Body of pancreas (tissue), 4 donors: ENCODE measurements at regions not wholly inside any gene's neighbourhood (a gene's known extent, or its start where the extent isn't known, plus 50 kb on each side); places are given as distances from the start of the nearest gene placed in this dataset.

Source experiments
- ATAC-seq: fragments of 150-250 bp; one replicate; pipeline ENCODE4 v1.9.1; 2016
- DNase-seq, 4 donors: peaks; one replicate each; pipeline ENCODE4 v3.0.0-alpha.2; 2019
- H3K27ac ChIP-seq, 4 donors: fragments of 200-600 bp; sonication (generic); 1 replicate in 3 of 4; 2 replicates in 1 of 4; pipeline versions ENCODE4 v1.5.1 to v1.6.1; 2016 to 2019; ENCODE audit warnings: mild to moderate bottlenecking in 1 of 4, mixed read lengths in 1 of 4, moderate library complexity in 1 of 4
- H3K27me3 ChIP-seq, 2 donors: fragments of 200-600 bp; sonication (generic); one replicate each; pipeline ENCODE4 v1.6.0; 2016; ENCODE audit warnings: mild to moderate bottlenecking in 1 of 2
- H3K36me3 ChIP-seq, 2 donors: fragments of 200-600 bp; sonication (generic); replicated peaks in 1 of 2; 2 replicates each; pipeline ENCODE4 v1.5.1; 2016; ENCODE audit warnings: low read depth in 2 of 2; ENCODE audit not compliant: insufficient read depth in 1 of 2
- H3K4me1 ChIP-seq: fragments of 200-600 bp; sonication (generic); one replicate; pipeline ENCODE4 v1.6.0; 2016
- H3K4me3 ChIP-seq, 2 donors: fragments of 200-600 bp; sonication (generic); 1 replicate in 1 of 2; 2 replicates in 1 of 2; pipeline ENCODE4 v1.5.1; 2016 to 2019
- H3K9me3 ChIP-seq, 3 donors: fragments of 200-600 bp; sonication (generic); 1 replicate in 2 of 3; 2 replicates in 1 of 3; pipeline ENCODE4 v1.5.1; 2016
- POLR2A ChIP-seq, 3 donors: fragments of 450-650 bp; IDR thresholded peaks; one replicate each; pipeline ENCODE4 v1.6.1; 2016; ENCODE audit warnings: antibody characterized with exemption in 3 of 3, mild to moderate bottlenecking in 2 of 3
- WGBS, 2 donors: methylation state at CpG; one replicate each; pipeline ENCODE4 v1.1.5; 2017; 5-methylcytosine and 5-hydroxymethylcytosine counted together
- intact Hi-C: fragments of 100-400 bp; cut with DNase I; formaldehyde crosslinking; loops from one replicate; pipeline ENCODE4 v1.15.1; 2023
- TF ChIP-seq, protein P1 (sequence below), 7 experiments: fragments of 450-650 bp in 4 of 7; fragments of 200-600 bp in 3 of 7; sonication (generic) in 3 of 7; IDR thresholded peaks; one replicate each; pipeline ENCODE4 v1.5.1; 2016 to 2019; ENCODE audit warnings: antibody characterized with exemption in 7 of 7

DNA sequence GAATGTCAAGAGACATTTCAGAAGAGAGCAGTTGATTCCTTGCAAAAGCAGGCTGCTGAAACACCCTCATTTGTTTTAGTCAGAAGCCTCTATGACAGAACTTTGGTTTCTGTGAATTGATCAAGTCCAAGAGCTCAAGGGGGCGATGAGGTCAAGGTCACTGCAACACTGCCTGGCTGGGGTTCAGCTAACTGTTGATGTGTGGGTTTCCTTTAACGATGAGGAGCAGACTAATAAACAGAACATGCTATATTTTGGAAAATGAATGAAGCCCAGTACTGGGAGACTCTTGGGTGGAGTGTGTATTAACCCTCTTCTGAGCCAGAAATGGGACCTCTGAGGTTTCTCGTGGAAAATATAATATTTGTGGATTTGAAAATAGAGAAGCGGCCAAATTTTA is 109.3 kb downstream of the ZC3H11B start:
- DNase-seq: no peak
- Histone ChIP-seq H3K4me3 (no peak overlapping the region), H3K4me1 (no peaks in the 10 kb centered on the region), H3K27ac (no peak overlapping the region), H3K9me3 (no peaks in the 10 kb centered on the region), H3K36me3 (no peaks in the 10 kb centered on the region), H3K27me3 (no peaks in the 10 kb centered on the region)
- 76 to 80% methylated on average over 4 of the region's 4 CpGs for WGBS, 2 donors
- TF ChIP-seq, protein P1, sequence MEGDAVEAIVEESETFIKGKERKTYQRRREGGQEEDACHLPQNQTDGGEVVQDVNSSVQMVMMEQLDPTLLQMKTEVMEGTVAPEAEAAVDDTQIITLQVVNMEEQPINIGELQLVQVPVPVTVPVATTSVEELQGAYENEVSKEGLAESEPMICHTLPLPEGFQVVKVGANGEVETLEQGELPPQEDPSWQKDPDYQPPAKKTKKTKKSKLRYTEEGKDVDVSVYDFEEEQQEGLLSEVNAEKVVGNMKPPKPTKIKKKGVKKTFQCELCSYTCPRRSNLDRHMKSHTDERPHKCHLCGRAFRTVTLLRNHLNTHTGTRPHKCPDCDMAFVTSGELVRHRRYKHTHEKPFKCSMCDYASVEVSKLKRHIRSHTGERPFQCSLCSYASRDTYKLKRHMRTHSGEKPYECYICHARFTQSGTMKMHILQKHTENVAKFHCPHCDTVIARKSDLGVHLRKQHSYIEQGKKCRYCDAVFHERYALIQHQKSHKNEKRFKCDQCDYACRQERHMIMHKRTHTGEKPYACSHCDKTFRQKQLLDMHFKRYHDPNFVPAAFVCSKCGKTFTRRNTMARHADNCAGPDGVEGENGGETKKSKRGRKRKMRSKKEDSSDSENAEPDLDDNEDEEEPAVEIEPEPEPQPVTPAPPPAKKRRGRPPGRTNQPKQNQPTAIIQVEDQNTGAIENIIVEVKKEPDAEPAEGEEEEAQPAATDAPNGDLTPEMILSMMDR (IDR thresholded peaks at IDR 0.05): no peak
- TF ChIP-seq POLR2A (IDR thresholded peaks at IDR 0.05): no peak
- intact Hi-C loops: no loop called here
- no peak for ATAC-seq

- no peak for TF ChIP-seq POLR2A (IDR thresholded peaks at IDR 0.05)
- TF ChIP-seq, protein P1 (IDR thresholded peaks at IDR 0.05): no peak
- Histone ChIP-seq H3K4me1 (no peaks in the 10 kb centered on the region), H3K27ac (no peak overlapping the region), H3K4me3 (no peak overlapping the region), H3K9me3 (no peaks in the 10 kb centered on the region), H3K36me3 (no peaks in the 10 kb centered on the region), H3K27me3 (no peaks in the 10 kb centered on the region)
- no peak for DNase-seq
- 82 to 90% methylated on average over 6 of the region's 6 CpGs for WGBS, 2 donors
- intact Hi-C loops: no loop called here
- no peak for ATAC-seq
These were observed 112.5 kb downstream of the ZC3H11B start for GRCh38 chr1:219500327-219500897.

- DNase-seq: peak; percentile 12 to 28 (median 19)
- no peak for ATAC-seq
- 89 to 94% methylated on average over 1 of the region's 1 CpG for WGBS, 2 donors
These were observed 114.2 kb downstream of the ZC3H11B start for GRCh38 chr1:219498666-219499065.

DNA sequence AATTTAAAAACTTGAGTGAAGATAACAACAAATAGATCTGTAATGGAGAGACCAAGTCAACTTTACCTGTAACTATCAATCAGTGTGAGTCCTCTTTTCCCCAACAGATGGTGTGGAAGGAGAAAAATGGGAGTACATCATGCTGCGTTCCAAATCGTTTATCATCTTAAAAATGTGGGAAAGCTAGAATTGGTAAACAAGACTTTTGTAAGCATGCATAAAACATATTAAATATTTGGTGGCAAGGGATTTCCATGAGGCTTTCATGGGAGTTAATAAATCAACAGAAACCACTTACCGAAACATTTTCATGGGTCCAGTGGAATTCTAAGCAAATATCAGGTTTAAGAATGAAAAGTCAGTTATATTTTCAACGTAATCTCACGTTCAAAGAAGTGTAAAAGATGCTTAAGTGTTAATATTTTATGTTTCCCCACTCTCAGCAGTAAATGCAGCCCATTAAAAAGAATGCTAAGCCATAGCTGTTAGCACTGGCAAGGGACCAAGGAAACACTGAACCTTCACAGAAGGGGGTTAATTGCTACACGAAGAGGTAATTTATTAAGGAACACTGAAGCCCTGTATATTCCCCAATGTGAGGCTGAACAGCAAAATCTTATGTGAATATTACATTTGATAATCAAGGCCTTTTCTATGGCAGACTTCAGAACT is 117.0 kb downstream of the ZC3H11B start:
- H3K27ac ChIP-seq: no peak overlapping the region
- TF ChIP-seq, protein P1 (IDR thresholded peaks at IDR 0.05): no peak
- no peak for TF ChIP-seq POLR2A (IDR thresholded peaks at IDR 0.05)
- H3K9me3 ChIP-seq: no peaks in the 10 kb centered on the region
- H3K4me1 ChIP-seq: no peaks in the 10 kb centered on the region
- WGBS, 2 donors: 50 to 53% methylated on average over 6 of the region's 6 CpGs
- H3K36me3 ChIP-seq: no peaks in the 10 kb centered on the region
- DNase-seq (no peak), ATAC-seq (no peak)
- intact Hi-C loops: no loop called here
- H3K4me3 ChIP-seq: no peak overlapping the region
- no peaks in the 10 kb centered on the region for H3K27me3 ChIP-seq

More at GRCh38 chr1:219498666-219499065, 114.2 kb downstream of the ZC3H11B start:
- Histone ChIP-seq H3K4me3 (no peak overlapping the region), H3K4me1 (no peaks in the 10 kb centered on the region), H3K27me3 (no peaks in the 10 kb centered on the region), H3K27ac (no peak overlapping the region), H3K36me3 (no peaks in the 10 kb centered on the region), H3K9me3 (no peaks in the 10 kb centered on the region)
- TF ChIP-seq POLR2A (IDR thresholded peaks at IDR 0.05): no peak
- TF ChIP-seq, protein P1 (IDR thresholded peaks at IDR 0.05): no peak
- intact Hi-C loops: no loop called here

DNA sequence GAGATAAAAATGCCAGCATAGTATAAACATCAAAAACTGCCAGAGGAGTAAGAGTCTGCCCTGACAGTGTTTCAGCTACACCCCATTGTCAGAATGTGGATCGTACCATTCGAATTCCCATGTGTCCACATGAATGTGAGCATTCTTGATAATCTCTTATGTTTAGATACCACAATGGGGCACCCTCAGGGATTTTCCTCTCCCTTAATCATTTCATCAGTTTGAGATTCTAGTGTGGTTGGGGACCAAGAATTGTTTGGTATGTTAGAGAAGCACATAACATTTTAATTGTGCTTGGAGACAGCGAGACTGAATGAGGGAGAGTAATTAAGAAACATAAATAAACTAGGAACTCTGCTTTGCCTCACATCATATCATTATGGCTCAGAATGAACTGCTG is 120.2 kb downstream of the ZC3H11B start:
- DNase-seq (no peak), ATAC-seq (no peak)
- no peak overlapping the region for H3K27ac ChIP-seq
- H3K36me3 ChIP-seq: no peaks in the 10 kb centered on the region
- intact Hi-C loops: no loop called here
- WGBS, 2 donors: 77 to 82% methylated on average over 3 of the region's 3 CpGs
- no peaks in the 10 kb centered on the region for H3K9me3 ChIP-seq
- no peak overlapping the region for H3K4me3 ChIP-seq
- H3K27me3 ChIP-seq: no peaks in the 10 kb centered on the region
- no peaks in the 10 kb centered on the region for H3K4me1 ChIP-seq
- TF ChIP-seq POLR2A (IDR thresholded peaks at IDR 0.05): no peak
- TF ChIP-seq, protein P1 (IDR thresholded peaks at IDR 0.05): no peak
